Kidney epithelial cell (primary cell): ENCODE measurements at regions not wholly inside any gene's neighbourhood (a gene's known extent, or its start where the extent isn't known, plus 50 kb on each side); places are given as distances from the start of the nearest gene placed in this dataset.
"Not testable (repeated sequence)": the region's sequence is repeated elsewhere in the genome, so short reads cannot be mapped to it uniquely, and the experiment has no call there.

Source experiments
- DNase-seq: peaks from one replicate; pipeline ENCODE4 v3.0.0-alpha.2; 2010; ENCODE audit warnings: low read depth
- H3K27me3 ChIP-seq: 2 replicates; pipeline ENCODE4 v1.6.0; 2011; ENCODE audit warnings: low read length; ENCODE audit not compliant: control insufficient read depth, insufficient read depth
- H3K36me3 ChIP-seq: 2 replicates; pipeline ENCODE4 v1.5.1; 2011; ENCODE audit warnings: low read length; ENCODE audit not compliant: control insufficient read depth, insufficient read depth
- H3K4me3 ChIP-seq: 2 replicates; pipeline ENCODE4 v1.5.1; 2011; ENCODE audit warnings: low read depth, mild to moderate bottlenecking, control low read depth, low read length
- TF ChIP-seq, protein P1 (sequence below): IDR thresholded peaks from 2 replicates; pipeline ENCODE4 v1.5.1; 2011; ENCODE audit warnings: mild to moderate bottlenecking, moderate library complexity, low read length, control low read depth, inconsistent platforms; ENCODE audit not compliant: insufficient read depth, poor library complexity, severe bottlenecking

DNA sequence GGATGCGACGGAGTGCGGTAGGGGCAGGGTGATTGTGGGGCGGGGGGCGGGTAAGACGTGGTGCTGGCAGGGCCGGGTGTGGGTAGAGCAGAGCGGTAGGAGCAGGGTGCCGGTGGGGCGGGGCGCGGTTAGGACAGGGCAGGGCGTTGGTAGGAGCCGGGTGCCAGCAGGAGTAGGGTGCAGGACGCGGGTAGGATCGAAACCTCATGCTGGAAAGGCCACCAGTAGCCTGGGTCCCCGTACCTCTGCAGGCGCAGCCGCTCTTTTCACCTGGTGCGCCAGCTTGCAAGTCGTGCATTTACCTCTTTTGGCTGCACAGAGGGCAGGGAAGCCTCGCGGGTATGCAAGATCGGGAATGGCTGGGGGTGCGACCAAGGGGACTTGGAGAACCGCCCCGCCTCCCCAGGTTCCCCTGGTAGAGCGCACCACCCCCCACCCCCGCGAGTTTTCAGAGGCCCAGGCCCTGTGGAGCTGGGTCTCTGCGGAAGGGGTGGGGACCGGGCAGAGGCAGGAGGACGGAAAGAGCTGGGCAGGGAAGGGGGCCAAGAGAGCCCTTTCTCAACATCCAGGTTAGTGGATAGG, 104.8 kb upstream of the SIMC1 start:
- Histone ChIP-seq H3K27me3 (peaks cover 26% of the 10 kb centered on the region), H3K36me3 (no peaks in the 10 kb centered on the region), H3K4me3 (no peak overlapping the region)
- DNase-seq = no peak
- TF ChIP-seq, protein P1, sequence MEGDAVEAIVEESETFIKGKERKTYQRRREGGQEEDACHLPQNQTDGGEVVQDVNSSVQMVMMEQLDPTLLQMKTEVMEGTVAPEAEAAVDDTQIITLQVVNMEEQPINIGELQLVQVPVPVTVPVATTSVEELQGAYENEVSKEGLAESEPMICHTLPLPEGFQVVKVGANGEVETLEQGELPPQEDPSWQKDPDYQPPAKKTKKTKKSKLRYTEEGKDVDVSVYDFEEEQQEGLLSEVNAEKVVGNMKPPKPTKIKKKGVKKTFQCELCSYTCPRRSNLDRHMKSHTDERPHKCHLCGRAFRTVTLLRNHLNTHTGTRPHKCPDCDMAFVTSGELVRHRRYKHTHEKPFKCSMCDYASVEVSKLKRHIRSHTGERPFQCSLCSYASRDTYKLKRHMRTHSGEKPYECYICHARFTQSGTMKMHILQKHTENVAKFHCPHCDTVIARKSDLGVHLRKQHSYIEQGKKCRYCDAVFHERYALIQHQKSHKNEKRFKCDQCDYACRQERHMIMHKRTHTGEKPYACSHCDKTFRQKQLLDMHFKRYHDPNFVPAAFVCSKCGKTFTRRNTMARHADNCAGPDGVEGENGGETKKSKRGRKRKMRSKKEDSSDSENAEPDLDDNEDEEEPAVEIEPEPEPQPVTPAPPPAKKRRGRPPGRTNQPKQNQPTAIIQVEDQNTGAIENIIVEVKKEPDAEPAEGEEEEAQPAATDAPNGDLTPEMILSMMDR = no peak

GRCh38 chr5:176133877-176134276, 104.3 kb upstream of the SIMC1 start:
- Histone ChIP-seq H3K36me3 (no peaks in the 10 kb centered on the region), H3K4me3 (no peak overlapping the region), H3K27me3 (peaks cover 26% of the 10 kb centered on the region)
- no peak for DNase-seq
- TF ChIP-seq, protein P1 = no peak

GRCh38 chr5:176134529-176135223, 103.5 kb upstream of the SIMC1 start:
- Histone ChIP-seq H3K36me3 (no peaks in the 10 kb centered on the region), H3K27me3 (peaks cover 26% of the 10 kb centered on the region), H3K4me3 (no peak overlapping the region)
- DNase-seq = no peak
- TF ChIP-seq, protein P1 = no peak

DNA sequence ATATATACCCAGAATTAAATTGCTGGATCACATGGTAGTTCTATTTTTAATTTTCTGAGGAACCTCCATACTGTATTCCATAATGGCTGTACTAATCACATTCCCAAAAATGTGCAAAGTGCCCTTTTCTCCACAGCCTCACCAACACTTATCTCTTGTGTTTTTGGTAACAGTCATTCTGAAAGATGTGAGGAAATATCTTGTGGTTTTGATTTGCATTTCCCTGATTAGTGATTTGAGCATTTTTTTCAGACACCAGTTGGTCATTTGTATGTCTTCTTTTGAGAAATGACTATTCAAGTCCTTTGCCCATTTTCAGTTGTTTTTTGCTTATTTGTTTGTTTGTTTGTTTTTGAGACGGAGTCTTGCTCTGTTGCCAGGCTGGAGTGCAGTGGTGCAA, 98.1 kb upstream of the SIMC1 start:
- not testable (repeated sequence) for H3K4me3 ChIP-seq, H3K27me3 ChIP-seq, H3K36me3 ChIP-seq, DNase-seq

DNA sequence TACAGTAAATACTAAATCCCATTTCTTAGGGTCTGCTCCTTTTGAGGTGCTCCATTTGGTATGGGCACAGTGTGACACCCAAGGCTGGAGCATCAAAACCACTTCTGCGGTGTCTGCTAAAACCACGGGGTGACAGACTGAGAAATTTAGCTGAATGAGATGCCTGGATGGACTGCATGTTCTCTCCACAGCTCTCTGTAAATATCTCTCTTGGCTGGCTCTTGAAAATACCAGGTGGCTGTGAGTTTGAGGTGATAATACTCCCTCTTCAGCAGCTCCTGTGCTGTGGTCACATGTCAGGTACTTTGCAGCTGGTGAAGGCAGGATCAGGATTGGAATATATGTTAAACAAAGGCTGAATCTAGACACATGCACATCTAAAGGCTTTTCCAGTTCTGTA, 93.7 kb upstream of the SIMC1 start:
- Histone ChIP-seq H3K36me3 (no peaks in the 10 kb centered on the region), H3K4me3 (no peak overlapping the region), H3K27me3 (peaks cover 3% of the 10 kb centered on the region)
- no peak for DNase-seq
- TF ChIP-seq, protein P1 = no peak

- not testable (repeated sequence) for H3K4me3 ChIP-seq, DNase-seq, H3K27me3 ChIP-seq, H3K36me3 ChIP-seq
These were observed 88.3 kb upstream of the SIMC1 start for GRCh38 chr5:176149948-176150347.

DNA sequence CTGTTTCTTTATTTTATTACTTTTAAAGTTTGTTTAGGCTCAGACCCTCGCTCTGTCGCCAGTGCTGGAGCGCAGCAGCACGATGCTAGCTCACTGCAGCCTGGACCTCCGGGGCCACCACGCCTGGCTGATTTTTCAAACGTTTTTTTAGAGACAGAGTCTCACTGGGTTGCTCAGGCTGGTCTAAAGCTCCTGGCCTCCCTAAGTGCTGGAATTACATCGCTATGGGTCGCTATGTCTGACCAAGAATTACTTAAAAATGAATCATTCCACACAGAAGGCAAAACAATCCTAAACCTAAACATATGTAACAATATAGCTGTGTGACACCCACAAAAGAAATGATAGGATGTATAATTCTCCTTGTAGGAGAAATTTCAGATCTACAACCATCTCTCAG, 86.9 kb upstream of the SIMC1 start:
- Histone ChIP-seq H3K4me3 (no peak overlapping the region), H3K36me3 (no peaks in the 10 kb centered on the region), H3K27me3 (no peaks in the 10 kb centered on the region)
- TF ChIP-seq, protein P1 = no peak
- peak; percentile 21 for DNase-seq
